Spleen (tissue), 7 donors: ENCODE measurements at regions not wholly inside any gene's neighbourhood (a gene's known extent, or its start where the extent isn't known, plus 50 kb on each side); places are given as distances from the start of the nearest gene placed in this dataset.

Experiments
- POLR2A ChIP-seq, 3 donors: fragments of 450-650 bp; IDR thresholded peaks; one replicate each; pipeline ENCODE4 v1.5.1; 2017; ENCODE audit warnings: antibody characterized with exemption in 3 of 3, mild to moderate bottlenecking in 1 of 3
- TF ChIP-seq, protein P1 (sequence below), 11 experiments: fragments of 200-600 bp in 7 of 11; fragments of 450-650 bp in 4 of 11; sonication (generic) in 4 of 11; IDR thresholded peaks in 8 of 11; conservative IDR thresholded peaks in 3 of 11; 1 replicate in 7 of 11; 2 replicates in 4 of 11; pipeline versions ENCODE4 v1.4.0 to v1.8.0; 2016 to 2021; ENCODE audit warnings: antibody characterized with exemption in 11 of 11, inconsistent platforms in 4 of 11, mild to moderate bottlenecking in 1 of 11
- donor health status: DM: no; HTN: no; CAD: no; lungs with moderate emphysema.
- donor health status: DM: no; HTN: no; CAD: no.
- donor health status: DM: no; HTN: no; CAD: no.

DNA sequence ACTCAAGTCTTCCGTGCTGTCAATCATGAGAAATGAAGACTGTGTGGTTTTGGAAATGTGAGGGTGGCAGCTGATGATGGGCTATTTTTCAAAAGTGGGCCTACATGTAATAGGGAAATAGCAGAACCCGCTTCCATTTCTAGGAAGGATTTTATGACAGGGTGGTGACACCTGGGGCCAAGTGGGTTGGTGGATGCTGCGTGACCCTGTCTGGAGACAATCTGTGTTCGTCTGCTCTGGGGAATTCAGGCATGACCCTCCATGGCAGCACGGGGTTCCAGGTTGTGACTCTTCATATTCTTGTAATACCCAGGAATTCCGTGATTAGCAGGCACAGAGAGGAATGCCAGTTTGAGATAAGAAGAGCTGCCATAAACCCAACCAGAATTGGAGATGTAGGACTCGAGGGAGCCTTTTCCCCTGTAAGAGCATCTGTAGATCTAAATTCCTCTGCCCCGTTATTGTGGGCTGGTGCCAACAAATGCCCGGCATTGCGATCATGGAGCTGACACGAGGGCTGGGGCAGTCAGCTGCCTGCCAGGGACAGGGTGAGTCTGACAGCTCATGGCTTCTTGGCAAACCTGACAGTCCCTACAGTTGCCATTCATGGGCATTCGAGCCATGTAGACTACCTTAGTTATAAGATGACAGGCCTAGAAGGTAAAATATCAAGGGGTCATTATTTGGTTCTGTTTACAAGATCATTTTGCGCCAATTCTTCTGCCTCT lies 279.7 kb downstream of the GADD45G start:
- no peak for TF ChIP-seq POLR2A (IDR thresholded peaks at IDR 0.05)
- TF ChIP-seq, protein P1, sequence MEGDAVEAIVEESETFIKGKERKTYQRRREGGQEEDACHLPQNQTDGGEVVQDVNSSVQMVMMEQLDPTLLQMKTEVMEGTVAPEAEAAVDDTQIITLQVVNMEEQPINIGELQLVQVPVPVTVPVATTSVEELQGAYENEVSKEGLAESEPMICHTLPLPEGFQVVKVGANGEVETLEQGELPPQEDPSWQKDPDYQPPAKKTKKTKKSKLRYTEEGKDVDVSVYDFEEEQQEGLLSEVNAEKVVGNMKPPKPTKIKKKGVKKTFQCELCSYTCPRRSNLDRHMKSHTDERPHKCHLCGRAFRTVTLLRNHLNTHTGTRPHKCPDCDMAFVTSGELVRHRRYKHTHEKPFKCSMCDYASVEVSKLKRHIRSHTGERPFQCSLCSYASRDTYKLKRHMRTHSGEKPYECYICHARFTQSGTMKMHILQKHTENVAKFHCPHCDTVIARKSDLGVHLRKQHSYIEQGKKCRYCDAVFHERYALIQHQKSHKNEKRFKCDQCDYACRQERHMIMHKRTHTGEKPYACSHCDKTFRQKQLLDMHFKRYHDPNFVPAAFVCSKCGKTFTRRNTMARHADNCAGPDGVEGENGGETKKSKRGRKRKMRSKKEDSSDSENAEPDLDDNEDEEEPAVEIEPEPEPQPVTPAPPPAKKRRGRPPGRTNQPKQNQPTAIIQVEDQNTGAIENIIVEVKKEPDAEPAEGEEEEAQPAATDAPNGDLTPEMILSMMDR (IDR thresholded peaks at IDR 0.05 in 8 of 11, conservative IDR thresholded peaks at IDR 0.05 in 3 of 11) = no peak
